Epithelial cell of esophagus (primary cell): ENCODE measurements at regions not wholly inside any gene's neighbourhood (a gene's known extent, or its start where the extent isn't known, plus 50 kb on each side); places are given as distances from the start of the nearest gene placed in this dataset.
A peak's percentile ranks its signal among the peaks of the same experiment; 100 is the strongest.

Experiments used
- DNase-seq: peaks from one replicate; pipeline ENCODE4 v3.0.0; 2010; ENCODE audit warnings: low read depth
- H3K4me3 ChIP-seq: 2 replicates; pipeline ENCODE4 v1.5.1; 2011; ENCODE audit warnings: mild to moderate bottlenecking, low read length, control low read depth
- TF ChIP-seq, protein P1 (sequence below): IDR thresholded peaks from 2 replicates; pipeline ENCODE4 v1.5.1; 2011; ENCODE audit warnings: low read depth, mild to moderate bottlenecking, low read length, control low read depth, inconsistent platforms; ENCODE audit not compliant: insufficient read depth; ENCODE audit errors: missing control alignments

DNA sequence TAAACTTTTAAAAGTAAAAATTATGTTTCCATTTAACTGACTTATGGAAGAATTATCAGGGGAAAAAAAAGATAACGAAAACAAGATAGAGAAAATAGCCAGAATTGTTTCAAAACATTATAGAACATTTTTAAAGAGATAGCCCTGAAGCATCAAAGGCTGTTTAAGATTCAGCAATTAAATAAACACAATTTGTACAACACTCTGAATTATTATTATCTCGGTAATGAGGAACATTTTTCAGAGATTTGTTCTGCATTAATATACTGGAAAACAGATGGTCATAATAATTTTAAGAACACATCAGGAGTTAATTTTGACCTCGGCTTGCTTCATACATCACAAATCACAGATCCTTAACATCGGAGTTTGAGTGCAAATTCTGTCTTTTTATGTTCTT lies 643.8 kb downstream of the SORCS1 start:
- TF ChIP-seq, protein P1, sequence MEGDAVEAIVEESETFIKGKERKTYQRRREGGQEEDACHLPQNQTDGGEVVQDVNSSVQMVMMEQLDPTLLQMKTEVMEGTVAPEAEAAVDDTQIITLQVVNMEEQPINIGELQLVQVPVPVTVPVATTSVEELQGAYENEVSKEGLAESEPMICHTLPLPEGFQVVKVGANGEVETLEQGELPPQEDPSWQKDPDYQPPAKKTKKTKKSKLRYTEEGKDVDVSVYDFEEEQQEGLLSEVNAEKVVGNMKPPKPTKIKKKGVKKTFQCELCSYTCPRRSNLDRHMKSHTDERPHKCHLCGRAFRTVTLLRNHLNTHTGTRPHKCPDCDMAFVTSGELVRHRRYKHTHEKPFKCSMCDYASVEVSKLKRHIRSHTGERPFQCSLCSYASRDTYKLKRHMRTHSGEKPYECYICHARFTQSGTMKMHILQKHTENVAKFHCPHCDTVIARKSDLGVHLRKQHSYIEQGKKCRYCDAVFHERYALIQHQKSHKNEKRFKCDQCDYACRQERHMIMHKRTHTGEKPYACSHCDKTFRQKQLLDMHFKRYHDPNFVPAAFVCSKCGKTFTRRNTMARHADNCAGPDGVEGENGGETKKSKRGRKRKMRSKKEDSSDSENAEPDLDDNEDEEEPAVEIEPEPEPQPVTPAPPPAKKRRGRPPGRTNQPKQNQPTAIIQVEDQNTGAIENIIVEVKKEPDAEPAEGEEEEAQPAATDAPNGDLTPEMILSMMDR: no peak

DNA sequence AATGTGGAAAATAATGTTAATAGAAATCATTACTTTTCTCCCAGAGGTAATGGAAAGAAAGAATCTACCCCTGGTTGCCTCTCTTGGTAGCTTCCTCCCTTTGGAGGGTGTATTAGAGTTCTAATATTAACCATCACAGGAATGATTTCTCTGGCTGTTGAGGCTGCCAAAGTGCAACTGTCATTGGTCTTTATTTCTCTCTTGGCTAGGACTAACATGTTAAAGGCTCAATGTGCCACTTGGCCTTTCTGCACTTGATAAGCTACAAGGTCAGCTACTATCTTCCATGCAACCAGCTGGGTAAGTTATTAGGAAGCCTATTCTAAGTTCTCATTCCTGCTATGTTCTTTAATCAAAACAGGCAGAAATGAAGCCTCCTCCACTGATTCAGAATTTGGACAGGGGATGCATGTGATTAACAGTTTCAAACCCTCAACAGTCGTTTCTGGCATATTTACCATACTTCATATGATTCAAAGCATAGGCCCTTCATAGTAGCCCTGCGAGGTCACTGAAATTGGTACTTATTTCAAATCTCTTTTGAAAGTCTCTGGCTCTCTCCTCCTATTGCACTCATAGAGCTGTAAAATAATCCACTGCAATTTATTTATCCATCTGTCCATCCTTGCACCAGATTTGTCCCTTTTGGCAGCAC lies 645.0 kb downstream of the SORCS1 start:
- TF ChIP-seq, protein P1: no peak
- H3K4me3 ChIP-seq: no peak overlapping the region
- DNase-seq: no peak

More for the DNA sequence above, 643.8 kb downstream of the SORCS1 start:
- DNase-seq: no peak
- H3K4me3 ChIP-seq: no peak overlapping the region

GRCh38 chr10:106515206-106515790 lies 649.2 kb downstream of the SORCS1 start:
- TF ChIP-seq, protein P1: no peak
- DNase-seq: peak; percentile 80
- H3K4me3 ChIP-seq: no peak overlapping the region

- no peak overlapping the region for H3K4me3 ChIP-seq
- TF ChIP-seq, protein P1: no peak
- DNase-seq: peak; percentile 37
These were observed 651.1 kb downstream of the SORCS1 start for GRCh38 chr10:106513352-106513771.

GRCh38 chr10:106511917-106512316 lies 652.6 kb downstream of the SORCS1 start:
- TF ChIP-seq, protein P1: no peak
- no peak for DNase-seq
- no peak overlapping the region for H3K4me3 ChIP-seq

- TF ChIP-seq, protein P1: no peak
- no peak overlapping the region for H3K4me3 ChIP-seq
- peak; percentile 47 for DNase-seq
These were observed 655.6 kb downstream of the SORCS1 start for GRCh38 chr10:106508950-106509349.
